Fibroblast of lung (primary cell): ENCODE measurements at regions not wholly inside any gene's neighbourhood (a gene's known extent, or its start where the extent isn't known, plus 50 kb on each side); places are given as distances from the start of the nearest gene placed in this dataset.

Experiments
- DNase-seq, 2 donors: peaks; one replicate each; pipeline versions ENCODE4 v3.0.0 to v3.0.0-alpha.2; 2010; ENCODE audit warnings: low read depth in 2 of 2
- H2AFZ ChIP-seq: 2 replicates; pipeline ENCODE4 v1.5.1; 2012; ENCODE audit warnings: low read length, control low read depth, inconsistent platforms
- H3K27ac ChIP-seq: 2 replicates; pipeline ENCODE4 v1.5.1; 2011; ENCODE audit warnings: low read length, control low read depth; ENCODE audit not compliant: insufficient read depth
- H3K27me3 ChIP-seq: 2 replicates; pipeline ENCODE4 v1.5.1; 2011; ENCODE audit warnings: mild to moderate bottlenecking, low read length; ENCODE audit not compliant: control insufficient read depth, insufficient read depth
- H3K36me3 ChIP-seq: 2 replicates; pipeline ENCODE4 v1.5.1; 2011; ENCODE audit warnings: low read length; ENCODE audit not compliant: control insufficient read depth, insufficient read depth
- H3K4me1 ChIP-seq: 2 replicates; pipeline ENCODE4 v1.5.1; 2011; ENCODE audit warnings: low read length; ENCODE audit not compliant: control insufficient read depth, insufficient read depth; ENCODE audit errors: extremely low read depth
- H3K4me2 ChIP-seq: 2 replicates; pipeline ENCODE4 v1.5.1; 2011; ENCODE audit warnings: low read length, control low read depth; ENCODE audit not compliant: insufficient read depth; ENCODE audit errors: extremely low read depth
- H3K4me3 ChIP-seq, 4 experiments: fragments of 200-600 bp in 1 of 4; sonication (generic) in 1 of 4; replicated peaks in 1 of 4; 2 replicates each; pipeline ENCODE4 v1.5.1; 2011 to 2016; ENCODE audit warnings: low read length in 4 of 4, low read depth in 3 of 4, mild to moderate bottlenecking in 3 of 4, control low read depth in 2 of 4, inconsistent platforms in 1 of 4, mixed read lengths in 1 of 4; ENCODE audit not compliant: insufficient read depth in 1 of 4; ENCODE audit errors: control extremely low read depth in 1 of 4
- H3K79me2 ChIP-seq: 2 replicates; pipeline ENCODE4 v1.5.1; 2012; ENCODE audit warnings: mild to moderate bottlenecking, low read length, inconsistent platforms; ENCODE audit not compliant: control insufficient read depth, insufficient read depth
- H3K9ac ChIP-seq: 2 replicates; pipeline ENCODE4 v1.5.1; 2011; ENCODE audit warnings: mild to moderate bottlenecking, low read length, control low read depth; ENCODE audit not compliant: insufficient read depth
- H3K9me3 ChIP-seq: 2 replicates; pipeline ENCODE4 v1.5.1; 2012; ENCODE audit warnings: low read depth, low read length; ENCODE audit not compliant: control insufficient read depth, insufficient read depth
- H4K20me1 ChIP-seq: 2 replicates; pipeline ENCODE4 v1.5.1; 2011; ENCODE audit warnings: low read length; ENCODE audit not compliant: control insufficient read depth, insufficient read depth; ENCODE audit errors: extremely low read depth
- CTCF ChIP-seq, 2 donors: IDR thresholded peaks in 1 of 2; conservative IDR thresholded peaks in 1 of 2; 1 replicate in 1 of 2; 2 replicates in 1 of 2; pipeline ENCODE4 v1.5.1; 2011 to 2012; ENCODE audit warnings: low read length in 2 of 2, control low read depth in 1 of 2, inconsistent platforms in 1 of 2, low read depth in 1 of 2, mild to moderate bottlenecking in 1 of 2
- EZH2 ChIP-seq: IDR thresholded peaks from 2 replicates; pipeline ENCODE4 v1.5.1; 2012; ENCODE audit warnings: low read length, control low read depth, mild to moderate bottlenecking; ENCODE audit errors: missing control alignments

- Histone ChIP-seq H3K9me3 (no peaks in the 10 kb centered on the region), H3K9ac (no peak overlapping the region), H3K4me1 (peaks cover 4% of the 10 kb centered on the region), H2AFZ (no peak overlapping the region), H4K20me1 (no peaks in the 10 kb centered on the region), H3K79me2 (no peaks in the 10 kb centered on the region), H3K27me3 (no peaks in the 10 kb centered on the region), H3K4me2 (no peak overlapping the region), H3K4me3 (no peak overlapping the region), H3K36me3 (no peaks in the 10 kb centered on the region), H3K27ac (no peak overlapping the region)
- TF ChIP-seq EZH2 (no peak), CTCF (conservative IDR thresholded peaks at IDR 0.05 in 1 of 2, IDR thresholded peaks at IDR 0.05 in 1 of 2; ENCODE audit: low read depth in 1 of 2, low read length in 2 of 2) (no peak)
- DNase-seq: peak in 1 of 2 donors; percentile 68
Measured at GRCh38 chr20:40896814-40897700, 131.6 kb upstream of the TOP1 start.

- H3K9me3 ChIP-seq: no peaks in the 10 kb centered on the region
- H3K4me1 ChIP-seq: peaks cover 4% of the 10 kb centered on the region
- H4K20me1 ChIP-seq: no peaks in the 10 kb centered on the region
- H3K36me3 ChIP-seq: no peaks in the 10 kb centered on the region
- H3K27me3 ChIP-seq: no peaks in the 10 kb centered on the region
- no peak overlapping the region for H3K4me3 ChIP-seq
- no peak overlapping the region for H3K9ac ChIP-seq
- no peak overlapping the region for H3K27ac ChIP-seq
- no peak for TF ChIP-seq CTCF (conservative IDR thresholded peaks at IDR 0.05 in 1 of 2, IDR thresholded peaks at IDR 0.05 in 1 of 2; ENCODE audit: low read depth in 1 of 2, low read length in 2 of 2)
- TF ChIP-seq EZH2: no peak
- no peak for DNase-seq
- no peaks in the 10 kb centered on the region for H3K79me2 ChIP-seq
- H3K4me2 ChIP-seq: no peak overlapping the region
- H2AFZ ChIP-seq: no peak overlapping the region
Measured at GRCh38 chr20:40899344-40899743, 129.3 kb upstream of the TOP1 start.

- Histone ChIP-seq H2AFZ (no peak overlapping the region), H3K27me3 (no peaks in the 10 kb centered on the region), H3K4me3 (no peak overlapping the region), H3K27ac (no peak overlapping the region), H3K4me1 (peaks cover 4% of the 10 kb centered on the region), H4K20me1 (no peaks in the 10 kb centered on the region), H3K9ac (no peak overlapping the region), H3K4me2 (no peak overlapping the region), H3K9me3 (no peaks in the 10 kb centered on the region), H3K36me3 (no peaks in the 10 kb centered on the region), H3K79me2 (no peaks in the 10 kb centered on the region)
- DNase-seq: no peak
- TF ChIP-seq CTCF (conservative IDR thresholded peaks at IDR 0.05 in 1 of 2, IDR thresholded peaks at IDR 0.05 in 1 of 2; ENCODE audit: low read depth in 1 of 2, low read length in 2 of 2) (no peak), EZH2 (no peak)
Measured at GRCh38 chr20:40900666-40901215, 127.9 kb upstream of the TOP1 start.
